A673 (cell line): ENCODE measurements at regions not wholly inside any gene's neighbourhood (a gene's known extent, or its start where the extent isn't known, plus 50 kb on each side); places are given as distances from the start of the nearest gene placed in this dataset.

ENCODE experiments used
- EZH2 ChIP-seq: fragments of 200-600 bp; sonication (generic); IDR thresholded peaks from 2 replicates; pipeline ENCODE4 v1.6.1; 2017; ENCODE audit warnings: borderline replicate concordance, low read depth, mild to moderate bottlenecking, mixed read lengths, antibody characterized with exemption, low read length; ENCODE audit not compliant: poor library complexity, severe bottlenecking
- TF ChIP-seq, protein P1 (sequence below): fragments of 300-800, 200-600 bp; sonication (generic); conservative IDR thresholded peaks from 2 replicates; pipeline ENCODE4 v1.5.1; 2017; ENCODE audit warnings: low read depth, mild to moderate bottlenecking, antibody characterized with exemption, low read length, moderate library complexity, mixed read lengths

GRCh38 chr3:15974647-15975046 is 176.9 kb upstream of the ANKRD28 start:
- TF ChIP-seq, protein P1, sequence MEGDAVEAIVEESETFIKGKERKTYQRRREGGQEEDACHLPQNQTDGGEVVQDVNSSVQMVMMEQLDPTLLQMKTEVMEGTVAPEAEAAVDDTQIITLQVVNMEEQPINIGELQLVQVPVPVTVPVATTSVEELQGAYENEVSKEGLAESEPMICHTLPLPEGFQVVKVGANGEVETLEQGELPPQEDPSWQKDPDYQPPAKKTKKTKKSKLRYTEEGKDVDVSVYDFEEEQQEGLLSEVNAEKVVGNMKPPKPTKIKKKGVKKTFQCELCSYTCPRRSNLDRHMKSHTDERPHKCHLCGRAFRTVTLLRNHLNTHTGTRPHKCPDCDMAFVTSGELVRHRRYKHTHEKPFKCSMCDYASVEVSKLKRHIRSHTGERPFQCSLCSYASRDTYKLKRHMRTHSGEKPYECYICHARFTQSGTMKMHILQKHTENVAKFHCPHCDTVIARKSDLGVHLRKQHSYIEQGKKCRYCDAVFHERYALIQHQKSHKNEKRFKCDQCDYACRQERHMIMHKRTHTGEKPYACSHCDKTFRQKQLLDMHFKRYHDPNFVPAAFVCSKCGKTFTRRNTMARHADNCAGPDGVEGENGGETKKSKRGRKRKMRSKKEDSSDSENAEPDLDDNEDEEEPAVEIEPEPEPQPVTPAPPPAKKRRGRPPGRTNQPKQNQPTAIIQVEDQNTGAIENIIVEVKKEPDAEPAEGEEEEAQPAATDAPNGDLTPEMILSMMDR: peak; percentile 51
- TF ChIP-seq EZH2: no peak
